ENCODE measurements at regions not wholly inside any gene's neighbourhood (a gene's known extent, or its start where the extent isn't known, plus 50 kb on each side); places are given as distances from the start of the nearest gene placed in this dataset.

GRCh38 chr5:67679184-67679841 lies 482.7 kb upstream of the CD180 start:
- no peaks in the 10 kb centered on the region for H3K36me3 ChIP-seq (replicated peaks in 1 of 2; ENCODE audit: control extremely low read depth in 1 of 2, control insufficient read depth in 1 of 2, extremely low read depth in 1 of 2, insufficient read depth in 2 of 2, low read length in 1 of 2)
- ChIA-PET POLR2A (no interaction called here), CTCF (interaction anchor here (1.6 kb wide), 1 partner anchor 574 kb away, joined by 5 read pairs; no protein-coding TSS in a partner anchor)
- no peak overlapping the region for H3K27ac Mint-ChIP-seq
- intact Hi-C loops (cut with micrococcal nuclease) = no loop called here
- no peaks in the 10 kb centered on the region for H3K9me3 Mint-ChIP-seq (ENCODE audit: insufficient read depth)
- H3K4me2 ChIP-seq (replicated peaks; ENCODE audit: low read depth, low read length, poor library complexity, severe bottlenecking) = no peak overlapping the region
- no peaks in the 10 kb centered on the region for H3K4me1 Mint-ChIP-seq
- no peaks in the 10 kb centered on the region for H3K4me1 ChIP-seq (ENCODE audit: control insufficient read depth in 2 of 2, insufficient read depth in 2 of 2, low read length in 2 of 2)
- ATAC-seq (ENCODE audit: low read depth) = no peak
- H3K27ac ChIP-seq (ENCODE audit: low read length in 2 of 2) = no peak overlapping the region
- no peaks in the 10 kb centered on the region for H3K27me3 ChIP-seq (replicated peaks in 1 of 4; ENCODE audit: control extremely low read depth in 1 of 4, control insufficient read depth in 3 of 4, insufficient read depth in 4 of 4, low read length in 3 of 4)
- no peak for DNase-seq
- 90% methylated on average over 1 of the region's 7 CpGs for WGBS (ENCODE audit: insufficient coverage)
- no peak overlapping the region for H3K4me3 Mint-ChIP-seq
- TF ChIP-seq EZH2 (IDR thresholded peaks at IDR 0.05; ENCODE audit: borderline replicate concordance, insufficient read depth, low read depth, low read length, poor library complexity, severe bottlenecking) (no peak), CTCF (IDR thresholded peaks at IDR 0.05) (no peak)
- no peak overlapping the region for H3K4me3 ChIP-seq (ENCODE audit: control extremely low read depth in 1 of 5, extremely low read depth in 1 of 5, insufficient read depth in 1 of 5, low read depth in 2 of 5, low read length in 4 of 5)
- peaks cover 3% of the 10 kb centered on the region for H3K27me3 Mint-ChIP-seq
- H3K9me3 ChIP-seq (ENCODE audit: control extremely low read depth in 1 of 3, control insufficient read depth in 2 of 3, insufficient read depth in 1 of 3, low read length in 2 of 3) = no peaks in the 10 kb centered on the region
- no peak overlapping the region for H3K9ac ChIP-seq (ENCODE audit: low read length)
- no peaks in the 10 kb centered on the region for H3K79me2 ChIP-seq (ENCODE audit: control insufficient read depth, insufficient read depth, low read length)
- no peak overlapping the region for H2AFZ ChIP-seq (ENCODE audit: insufficient read depth, low read depth, low read length, poor library complexity, severe bottlenecking)
- no peaks in the 10 kb centered on the region for H4K20me1 ChIP-seq (ENCODE audit: control insufficient read depth, insufficient read depth, low read length, poor library complexity, severe bottlenecking)

- Histone ChIP-seq H2AFZ (ENCODE audit: insufficient read depth, low read depth, low read length, poor library complexity, severe bottlenecking) (no peak overlapping the region), H3K27ac (ENCODE audit: low read length in 2 of 2) (no peak overlapping the region), H3K79me2 (ENCODE audit: control insufficient read depth, insufficient read depth, low read length) (no peaks in the 10 kb centered on the region), H3K27me3 (replicated peaks in 1 of 4; ENCODE audit: control extremely low read depth in 1 of 4, control insufficient read depth in 3 of 4, insufficient read depth in 4 of 4, low read length in 3 of 4) (no peaks in the 10 kb centered on the region), H3K9me3 (ENCODE audit: control extremely low read depth in 1 of 3, control insufficient read depth in 2 of 3, insufficient read depth in 1 of 3, low read length in 2 of 3) (no peaks in the 10 kb centered on the region), H4K20me1 (ENCODE audit: control insufficient read depth, insufficient read depth, low read length, poor library complexity, severe bottlenecking) (no peaks in the 10 kb centered on the region), H3K9ac (ENCODE audit: low read length) (no peak overlapping the region), H3K4me1 (ENCODE audit: control insufficient read depth in 2 of 2, insufficient read depth in 2 of 2, low read length in 2 of 2) (no peaks in the 10 kb centered on the region), H3K4me3 (ENCODE audit: control extremely low read depth in 1 of 5, extremely low read depth in 1 of 5, insufficient read depth in 1 of 5, low read depth in 2 of 5, low read length in 4 of 5) (no peak overlapping the region), H3K36me3 (replicated peaks in 1 of 2; ENCODE audit: control extremely low read depth in 1 of 2, control insufficient read depth in 1 of 2, extremely low read depth in 1 of 2, insufficient read depth in 2 of 2, low read length in 1 of 2) (no peaks in the 10 kb centered on the region), H3K4me2 (replicated peaks; ENCODE audit: low read depth, low read length, poor library complexity, severe bottlenecking) (no peak overlapping the region)
- ChIA-PET CTCF (interaction anchor here (1.6 kb wide), 1 partner anchor 575 kb away, joined by 5 read pairs; no protein-coding TSS in a partner anchor), POLR2A (no interaction called here)
- H3K27ac Mint-ChIP-seq = no peak overlapping the region
- DNase-seq = no peak
- TF ChIP-seq EZH2 (IDR thresholded peaks at IDR 0.05; ENCODE audit: borderline replicate concordance, insufficient read depth, low read depth, low read length, poor library complexity, severe bottlenecking) = no peak
- intact Hi-C loops (cut with micrococcal nuclease) = no loop called here
- H3K27me3 Mint-ChIP-seq = peaks cover 3% of the 10 kb centered on the region
- H3K9me3 Mint-ChIP-seq (ENCODE audit: insufficient read depth) = no peaks in the 10 kb centered on the region
- WGBS (ENCODE audit: insufficient coverage) = 96% methylated on average over 2 of the region's 3 CpGs
- H3K4me1 Mint-ChIP-seq = no peaks in the 10 kb centered on the region
- H3K4me3 Mint-ChIP-seq = no peak overlapping the region
- ATAC-seq (ENCODE audit: low read depth) = no peak
Observed at GRCh38 chr5:67678594-67678993, 482.0 kb upstream of the CD180 start.

Data from B cell (primary cell).